K562 (cell line): ENCODE measurements at regions not wholly inside any gene's neighbourhood (a gene's known extent, or its start where the extent isn't known, plus 50 kb on each side); places are given as distances from the start of the nearest gene placed in this dataset.

Source experiments
- ATAC-seq: fragments of 200-7000 bp; cut with Tn5 transposase; 3 replicates; pipeline ENCODE4 v1.9.1; 2020; ENCODE audit warnings: moderate library complexity
- BruUV-seq: library from RNA; stranded (reverse); fragments of 400-500 nt; replicated peaks from 2 replicates; lab custom pipeline; 2021; lab: Mats Ljungman, UMichigan
- CTCF ChIA-PET: fragments of 300-600 bp; formaldehyde crosslinking; extraction: SDS; loops from one replicate; lab custom pipeline; 2021; ENCODE audit warnings: low intra/inter-chr PET ratio; lab: Yijun Ruan, JAX
- POLR2A ChIA-PET: fragments of 300-600, 350-650 bp; sonication (Branson Sonifier 250); formaldehyde crosslinking; extraction: SDS; loops from one replicate; lab custom pipeline; 2021; ENCODE audit warnings: antibody characterized with exemption, inconsistent platforms; lab: Yijun Ruan, JAX
- DNase-seq, 4 experiments: peaks; one replicate each; pipeline versions ENCODE4 v3.0.0 to v3.0.0-alpha.2; 2011 to 2018; ENCODE audit warnings: low spot score in 3 of 4, mixed read lengths in 3 of 4; ENCODE audit errors: extremely low read depth in 1 of 4
- FAIRE-seq: peaks from 2 replicates; lab custom pipeline; 2011; peaks lifted over from hg19 to GRCh38; lab: Jason Lieb, UNC
- H2AFZ ChIP-seq: 2 replicates; pipeline ENCODE4 v1.6.0; 2011; ENCODE audit warnings: low read depth, low read length, control low read depth, inconsistent platforms
- H3K27ac ChIP-seq: fragments of 200-600 bp; 3 replicates; pipeline ENCODE4 v1.8.0; 2011; ENCODE audit warnings: low read depth, mild to moderate bottlenecking, control low read depth, inconsistent platforms, low read length, moderate library complexity, mixed read lengths; ENCODE audit errors: extremely low read depth
- H3K27me3 ChIP-seq, 2 experiments: fragments of 300-600 bp in 1 of 2; 2 replicates in 1 of 2; 3 replicates in 1 of 2; pipeline versions ENCODE4 v1.6.0 to v1.8.0; 2011; ENCODE audit warnings: inconsistent platforms in 2 of 2, low read length in 2 of 2, mild to moderate bottlenecking in 1 of 2, mixed read lengths in 1 of 2, moderate library complexity in 1 of 2; ENCODE audit not compliant: control insufficient read depth in 2 of 2, insufficient read depth in 2 of 2
- H3K36me3 ChIP-seq: fragments of 300-600 bp; 3 replicates; pipeline ENCODE4 v1.8.0; 2011; ENCODE audit warnings: mild to moderate bottlenecking, low read length, inconsistent platforms; ENCODE audit not compliant: control insufficient read depth, insufficient read depth
- H3K4me1 ChIP-seq, 2 experiments: fragments of 200-600 bp in 1 of 2; replicated peaks in 1 of 2; 2 replicates in 1 of 2; 3 replicates in 1 of 2; pipeline versions ENCODE4 v1.5.1 to v1.8.0; 2011; ENCODE audit warnings: inconsistent platforms in 2 of 2, low read length in 2 of 2, mild to moderate bottlenecking in 1 of 2, mixed read lengths in 1 of 2, moderate library complexity in 1 of 2; ENCODE audit not compliant: control insufficient read depth in 2 of 2, insufficient read depth in 2 of 2
- H3K4me2 ChIP-seq: 2 replicates; pipeline ENCODE4 v1.6.1; 2011; ENCODE audit warnings: low read length, control low read depth, inconsistent platforms, mixed read lengths; ENCODE audit not compliant: insufficient read depth
- H3K4me3 ChIP-seq: fragments of 200-600 bp; sonication (generic), shearing (Covaris generic); 2 replicates; pipeline ENCODE4 v1.5.1; 2016; ENCODE audit warnings: control low read depth, inconsistent platforms
- H3K79me2 ChIP-seq: fragments of 200-600 bp; 3 replicates; pipeline ENCODE4 v1.8.0; 2011; ENCODE audit warnings: low read length, inconsistent platforms; ENCODE audit not compliant: control insufficient read depth, insufficient read depth
- H3K9ac ChIP-seq, 2 experiments: 2 replicates each; pipeline versions ENCODE4 v1.6.0 to v1.6.1; 2011; ENCODE audit warnings: low read depth in 2 of 2, low read length in 2 of 2, control low read depth in 1 of 2, inconsistent platforms in 1 of 2, mild to moderate bottlenecking in 1 of 2, mixed read lengths in 1 of 2; ENCODE audit not compliant: insufficient read depth in 1 of 2
- H3K9me1 ChIP-seq: one replicate; pipeline ENCODE4 v1.6.0; 2011; ENCODE audit warnings: inconsistent platforms, mild to moderate bottlenecking, low read length, moderate library complexity; ENCODE audit not compliant: control insufficient read depth, insufficient read depth
- H3K9me3 ChIP-seq: replicated peaks from 2 replicates; pipeline ENCODE4 v1.5.1; 2011; ENCODE audit warnings: low read depth, low read length, inconsistent platforms; ENCODE audit not compliant: control insufficient read depth, insufficient read depth
- H4K20me1 ChIP-seq: replicated peaks from 2 replicates; pipeline ENCODE4 v1.6.1; 2011; ENCODE audit warnings: low read length, inconsistent platforms, mixed read lengths; ENCODE audit not compliant: control insufficient read depth, insufficient read depth
- RBM15 ChIP-seq: fragments of 200-400 bp; formaldehyde crosslinking; IDR thresholded peaks from 2 replicates; pipeline ENCODE4 v1.6.1; 2018; ENCODE audit warnings: mild to moderate bottlenecking, low read length, moderate library complexity; ENCODE audit not compliant: insufficient read depth
- ZNF174 ChIP-seq: fragments of 250-450 bp; sonication (Bioruptor Pico); IDR thresholded peaks from 2 replicates; pipeline ENCODE4 v1.4.0; 2020; ENCODE audit warnings: mild to moderate bottlenecking
- ZNF695 ChIP-seq: fragments of 450-650 bp; formaldehyde crosslinking; IDR thresholded peaks from 2 replicates; pipeline ENCODE4 v1.4.0; 2020; ENCODE audit warnings: mild to moderate bottlenecking, moderate library complexity
- WGBS: fragments of 100-300 bp; shearing (Covaris generic); methylation state at CpG from one replicate; pipeline ENCODE4 v1.1.6; 2016; ENCODE audit warnings: low coverage, mixed read lengths; ENCODE audit not compliant: insufficient coverage; ENCODE audit errors: missing lambda C conversion rate; 5-methylcytosine and 5-hydroxymethylcytosine counted together
- in situ Hi-C: fragments of 300-500 bp; cut with MboI; formaldehyde crosslinking; loops from 4 replicates; pipeline ENCODE4 v1.15.0; 2018; ENCODE audit warnings: inconsistent platforms, mixed read lengths
- intact Hi-C: fragments of 100-400 bp; cut with micrococcal nuclease; formaldehyde crosslinking; loops from 2 replicates; pipeline ENCODE4 v1.14.2; 2022
- TF ChIP-seq, protein P1 (sequence below): sonication (generic); formaldehyde crosslinking; IDR thresholded peaks from 2 replicates; pipeline ENCODE4 v1.8.1; 2023; ENCODE audit warnings: missing genetic modification reagents, mild to moderate bottlenecking, borderline replicate concordance
- TF ChIP-seq, protein P2 (sequence below): sonication (generic); formaldehyde crosslinking; IDR thresholded peaks from 2 replicates; pipeline ENCODE4 v1.8.0; 2022; ENCODE audit warnings: missing genetic modification reagents, mild to moderate bottlenecking, borderline replicate concordance
- TF ChIP-seq, protein P3 (sequence below): fragments of 250-450 bp; sonication (Bioruptor Pico); IDR thresholded peaks from 2 replicates; pipeline ENCODE4 v1.4.0; 2020; ENCODE audit warnings: mild to moderate bottlenecking, moderate library complexity, borderline replicate concordance

DNA sequence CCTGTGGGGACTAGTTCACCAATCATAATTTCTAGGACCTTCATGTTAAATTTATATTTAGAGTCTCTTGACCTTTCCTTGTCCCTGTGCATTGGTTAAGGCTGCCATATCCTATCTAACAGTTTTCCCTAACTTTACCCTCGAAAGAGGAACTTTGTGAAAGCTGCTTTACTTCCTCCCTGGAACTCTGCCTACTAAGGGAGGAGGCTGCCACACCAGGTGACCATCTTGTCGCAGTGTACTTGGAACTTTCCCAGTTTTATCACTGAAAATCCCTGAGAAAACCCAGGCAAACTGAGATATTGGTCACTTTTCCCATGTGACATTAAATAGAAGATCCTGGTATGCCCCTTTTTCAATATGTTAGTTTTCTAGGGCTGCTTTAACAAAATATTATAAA, 317.6 kb upstream of the TSHZ2 start (continued):
- TF ChIP-seq, protein P1, sequence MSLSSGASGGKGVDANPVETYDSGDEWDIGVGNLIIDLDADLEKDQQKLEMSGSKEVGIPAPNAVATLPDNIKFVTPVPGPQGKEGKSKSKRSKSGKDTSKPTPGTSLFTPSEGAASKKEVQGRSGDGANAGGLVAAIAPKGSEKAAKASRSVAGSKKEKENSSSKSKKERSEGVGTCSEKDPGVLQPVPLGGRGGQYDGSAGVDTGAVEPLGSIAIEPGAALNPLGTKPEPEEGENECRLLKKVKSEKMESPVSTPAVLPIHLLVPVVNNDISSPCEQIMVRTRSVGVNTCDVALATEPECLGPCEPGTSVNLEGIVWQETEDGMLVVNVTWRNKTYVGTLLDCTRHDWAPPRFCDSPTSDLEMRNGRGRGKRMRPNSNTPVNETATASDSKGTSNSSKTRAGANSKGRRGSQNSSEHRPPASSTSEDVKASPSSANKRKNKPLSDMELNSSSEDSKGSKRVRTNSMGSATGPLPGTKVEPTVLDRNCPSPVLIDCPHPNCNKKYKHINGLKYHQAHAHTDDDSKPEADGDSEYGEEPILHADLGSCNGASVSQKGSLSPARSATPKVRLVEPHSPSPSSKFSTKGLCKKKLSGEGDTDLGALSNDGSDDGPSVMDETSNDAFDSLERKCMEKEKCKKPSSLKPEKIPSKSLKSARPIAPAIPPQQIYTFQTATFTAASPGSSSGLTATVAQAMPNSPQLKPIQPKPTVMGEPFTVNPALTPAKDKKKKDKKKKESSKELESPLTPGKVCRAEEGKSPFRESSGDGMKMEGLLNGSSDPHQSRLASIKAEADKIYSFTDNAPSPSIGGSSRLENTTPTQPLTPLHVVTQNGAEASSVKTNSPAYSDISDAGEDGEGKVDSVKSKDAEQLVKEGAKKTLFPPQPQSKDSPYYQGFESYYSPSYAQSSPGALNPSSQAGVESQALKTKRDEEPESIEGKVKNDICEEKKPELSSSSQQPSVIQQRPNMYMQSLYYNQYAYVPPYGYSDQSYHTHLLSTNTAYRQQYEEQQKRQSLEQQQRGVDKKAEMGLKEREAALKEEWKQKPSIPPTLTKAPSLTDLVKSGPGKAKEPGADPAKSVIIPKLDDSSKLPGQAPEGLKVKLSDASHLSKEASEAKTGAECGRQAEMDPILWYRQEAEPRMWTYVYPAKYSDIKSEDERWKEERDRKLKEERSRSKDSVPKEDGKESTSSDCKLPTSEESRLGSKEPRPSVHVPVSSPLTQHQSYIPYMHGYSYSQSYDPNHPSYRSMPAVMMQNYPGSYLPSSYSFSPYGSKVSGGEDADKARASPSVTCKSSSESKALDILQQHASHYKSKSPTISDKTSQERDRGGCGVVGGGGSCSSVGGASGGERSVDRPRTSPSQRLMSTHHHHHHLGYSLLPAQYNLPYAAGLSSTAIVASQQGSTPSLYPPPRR (CRISPR knock-in tag): no peak
- no peak for TF ChIP-seq ZNF174 (CRISPR knock-in tag)
- TF ChIP-seq, protein P2, sequence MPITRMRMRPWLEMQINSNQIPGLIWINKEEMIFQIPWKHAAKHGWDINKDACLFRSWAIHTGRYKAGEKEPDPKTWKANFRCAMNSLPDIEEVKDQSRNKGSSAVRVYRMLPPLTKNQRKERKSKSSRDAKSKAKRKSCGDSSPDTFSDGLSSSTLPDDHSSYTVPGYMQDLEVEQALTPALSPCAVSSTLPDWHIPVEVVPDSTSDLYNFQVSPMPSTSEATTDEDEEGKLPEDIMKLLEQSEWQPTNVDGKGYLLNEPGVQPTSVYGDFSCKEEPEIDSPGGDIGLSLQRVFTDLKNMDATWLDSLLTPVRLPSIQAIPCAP: no peak

DNA sequence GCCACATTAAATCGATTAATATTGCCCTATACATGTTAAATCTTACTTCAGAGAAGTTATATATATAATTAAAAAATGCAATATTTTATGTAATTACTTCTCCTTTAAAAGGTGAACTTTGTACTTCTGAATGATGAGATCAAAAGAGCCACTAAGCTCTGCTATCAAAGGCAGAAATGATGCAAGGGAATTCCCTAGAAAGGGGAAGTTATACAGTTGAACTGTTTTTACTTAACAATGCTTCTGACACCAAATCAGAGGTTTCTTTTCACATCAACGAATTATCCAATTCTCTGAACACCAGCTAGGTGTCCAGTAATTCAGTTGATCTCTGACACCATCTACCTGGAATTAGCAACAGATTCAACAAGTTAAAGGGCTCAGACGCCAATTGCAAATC, 319.9 kb upstream of the TSHZ2 start:
- in situ Hi-C loops: no loop called here
- Histone ChIP-seq H3K27me3 (no peaks in the 10 kb centered on the region), H2AFZ (no peak overlapping the region), H3K27ac (no peak overlapping the region), H3K4me1 (no peaks in the 10 kb centered on the region), H3K79me2 (no peaks in the 10 kb centered on the region), H3K36me3 (no peaks in the 10 kb centered on the region), H4K20me1 (no peaks in the 10 kb centered on the region), H3K9me3 (no peaks in the 10 kb centered on the region), H3K9ac (no peak overlapping the region), H3K4me3 (no peak overlapping the region), H3K9me1 (no peaks in the 10 kb centered on the region), H3K4me2 (no peak overlapping the region)
- POLR2A ChIA-PET: no interaction called here
- no TSS peak for BruUV-seq
- intact Hi-C loops: no loop called here
- DNase-seq: no peak
- 0% methylated on average over 3 of the region's 3 CpGs for WGBS
- no peak for ATAC-seq
- FAIRE-seq: no peak
- CTCF ChIA-PET: no interaction called here
- TF ChIP-seq RBM15 (no peak), ZNF695 (CRISPR knock-in tag) (no peak)
- TF ChIP-seq, protein P3, sequence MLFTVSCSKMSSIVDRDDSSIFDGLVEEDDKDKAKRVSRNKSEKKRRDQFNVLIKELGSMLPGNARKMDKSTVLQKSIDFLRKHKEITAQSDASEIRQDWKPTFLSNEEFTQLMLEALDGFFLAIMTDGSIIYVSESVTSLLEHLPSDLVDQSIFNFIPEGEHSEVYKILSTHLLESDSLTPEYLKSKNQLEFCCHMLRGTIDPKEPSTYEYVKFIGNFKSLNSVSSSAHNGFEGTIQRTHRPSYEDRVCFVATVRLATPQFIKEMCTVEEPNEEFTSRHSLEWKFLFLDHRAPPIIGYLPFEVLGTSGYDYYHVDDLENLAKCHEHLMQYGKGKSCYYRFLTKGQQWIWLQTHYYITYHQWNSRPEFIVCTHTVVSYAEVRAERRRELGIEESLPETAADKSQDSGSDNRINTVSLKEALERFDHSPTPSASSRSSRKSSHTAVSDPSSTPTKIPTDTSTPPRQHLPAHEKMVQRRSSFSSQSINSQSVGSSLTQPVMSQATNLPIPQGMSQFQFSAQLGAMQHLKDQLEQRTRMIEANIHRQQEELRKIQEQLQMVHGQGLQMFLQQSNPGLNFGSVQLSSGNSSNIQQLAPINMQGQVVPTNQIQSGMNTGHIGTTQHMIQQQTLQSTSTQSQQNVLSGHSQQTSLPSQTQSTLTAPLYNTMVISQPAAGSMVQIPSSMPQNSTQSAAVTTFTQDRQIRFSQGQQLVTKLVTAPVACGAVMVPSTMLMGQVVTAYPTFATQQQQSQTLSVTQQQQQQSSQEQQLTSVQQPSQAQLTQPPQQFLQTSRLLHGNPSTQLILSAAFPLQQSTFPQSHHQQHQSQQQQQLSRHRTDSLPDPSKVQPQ: no peak
